ENCODE measurements at regions not wholly inside any gene's neighbourhood (a gene's known extent, or its start where the extent isn't known, plus 50 kb on each side); places are given as distances from the start of the nearest gene placed in this dataset.

DNA sequence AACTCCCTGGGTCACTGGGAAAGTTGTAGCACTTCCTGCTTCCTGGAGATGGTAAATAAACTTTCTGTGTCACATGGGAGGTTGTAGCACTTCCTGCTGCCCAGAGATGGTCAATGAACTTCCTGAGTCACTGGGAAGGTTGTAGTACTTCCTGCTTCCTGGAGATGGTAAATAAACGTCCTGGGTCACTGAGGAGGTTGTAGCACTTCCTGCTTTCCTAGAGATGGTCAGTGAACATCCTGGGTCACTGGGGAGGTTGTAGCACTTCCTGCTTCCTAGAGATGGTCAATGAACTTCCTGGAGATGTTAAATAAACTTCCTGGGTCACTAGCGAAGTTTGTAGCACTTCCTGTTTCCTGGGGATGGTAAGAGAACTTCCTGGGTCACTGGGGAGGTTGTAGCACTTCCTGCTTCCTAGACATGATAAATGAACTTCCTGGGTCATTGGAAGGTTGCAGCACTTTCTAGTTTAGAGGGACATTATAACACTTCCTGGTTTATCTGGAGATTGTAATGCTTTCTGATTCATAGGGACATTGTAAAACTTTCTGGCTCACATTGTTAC, 62.3 kb upstream of the CD99 start (continued):
- TF ChIP-seq EZH2 (IDR thresholded peaks at IDR 0.05; ENCODE audit: borderline replicate concordance, control insufficient read depth, low read depth, low read length) (no peak), RUNX3 (IDR thresholded peaks at IDR 0.05; ENCODE audit: low read length) (no peak), EED (IDR thresholded peaks at IDR 0.05; ENCODE audit: low read depth) (no peak), CBX3 (IDR thresholded peaks at IDR 0.05; ENCODE audit: borderline replicate concordance, low read depth) (no peak), RB1 (IDR thresholded peaks at IDR 0.05; ENCODE audit: borderline replicate concordance) (no peak), HDAC6 (IDR thresholded peaks at IDR 0.05; ENCODE audit: unreplicated experiment) (no peak), TCF3 (IDR thresholded peaks at IDR 0.05; ENCODE audit: borderline replicate concordance, insufficient read depth, low read depth, low read length) (no peak), SREBF1 (IDR thresholded peaks at IDR 0.05; ENCODE audit: low read length) (no peak), SMARCA5 (IDR thresholded peaks at IDR 0.05) (no peak), NRF1 (conservative IDR thresholded peaks at IDR 0.05; ENCODE audit: low read depth, low read length) (no peak), GABPA (IDR thresholded peaks at IDR 0.05; ENCODE audit: low read depth) (peak; percentile 79), NR2C1 (IDR thresholded peaks at IDR 0.05) (peak; percentile 77), SPI1 (IDR thresholded peaks at IDR 0.05; ENCODE audit: borderline replicate concordance, insufficient read depth, low read depth, low read length) (peak; percentile 29; the same call in 1 of the 2 replicates)
- TF ChIP-seq, protein P1, sequence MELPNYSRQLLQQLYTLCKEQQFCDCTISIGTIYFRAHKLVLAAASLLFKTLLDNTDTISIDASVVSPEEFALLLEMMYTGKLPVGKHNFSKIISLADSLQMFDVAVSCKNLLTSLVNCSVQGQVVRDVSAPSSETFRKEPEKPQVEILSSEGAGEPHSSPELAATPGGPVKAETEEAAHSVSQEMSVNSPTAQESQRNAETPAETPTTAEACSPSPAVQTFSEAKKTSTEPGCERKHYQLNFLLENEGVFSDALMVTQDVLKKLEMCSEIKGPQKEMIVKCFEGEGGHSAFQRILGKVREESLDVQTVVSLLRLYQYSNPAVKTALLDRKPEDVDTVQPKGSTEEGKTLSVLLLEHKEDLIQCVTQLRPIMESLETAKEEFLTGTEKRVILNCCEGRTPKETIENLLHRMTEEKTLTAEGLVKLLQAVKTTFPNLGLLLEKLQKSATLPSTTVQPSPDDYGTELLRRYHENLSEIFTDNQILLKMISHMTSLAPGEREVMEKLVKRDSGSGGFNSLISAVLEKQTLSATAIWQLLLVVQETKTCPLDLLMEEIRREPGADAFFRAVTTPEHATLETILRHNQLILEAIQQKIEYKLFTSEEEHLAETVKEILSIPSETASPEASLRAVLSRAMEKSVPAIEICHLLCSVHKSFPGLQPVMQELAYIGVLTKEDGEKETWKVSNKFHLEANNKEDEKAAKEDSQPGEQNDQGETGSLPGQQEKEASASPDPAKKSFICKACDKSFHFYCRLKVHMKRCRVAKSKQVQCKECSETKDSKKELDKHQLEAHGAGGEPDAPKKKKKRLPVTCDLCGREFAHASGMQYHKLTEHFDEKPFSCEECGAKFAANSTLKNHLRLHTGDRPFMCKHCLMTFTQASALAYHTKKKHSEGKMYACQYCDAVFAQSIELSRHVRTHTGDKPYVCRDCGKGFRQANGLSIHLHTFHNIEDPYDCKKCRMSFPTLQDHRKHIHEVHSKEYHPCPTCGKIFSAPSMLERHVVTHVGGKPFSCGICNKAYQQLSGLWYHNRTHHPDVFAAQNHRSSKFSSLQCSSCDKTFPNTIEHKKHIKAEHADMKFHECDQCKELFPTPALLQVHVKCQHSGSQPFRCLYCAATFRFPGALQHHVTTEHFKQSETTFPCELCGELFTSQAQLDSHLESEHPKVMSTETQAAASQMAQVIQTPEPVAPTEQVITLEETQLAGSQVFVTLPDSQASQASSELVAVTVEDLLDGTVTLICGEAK (IDR thresholded peaks at IDR 0.05; ENCODE audit: borderline replicate concordance), result peak; percentile 65; the same call in 1 of the 2 replicates
- TF ChIP-seq, protein P2, sequence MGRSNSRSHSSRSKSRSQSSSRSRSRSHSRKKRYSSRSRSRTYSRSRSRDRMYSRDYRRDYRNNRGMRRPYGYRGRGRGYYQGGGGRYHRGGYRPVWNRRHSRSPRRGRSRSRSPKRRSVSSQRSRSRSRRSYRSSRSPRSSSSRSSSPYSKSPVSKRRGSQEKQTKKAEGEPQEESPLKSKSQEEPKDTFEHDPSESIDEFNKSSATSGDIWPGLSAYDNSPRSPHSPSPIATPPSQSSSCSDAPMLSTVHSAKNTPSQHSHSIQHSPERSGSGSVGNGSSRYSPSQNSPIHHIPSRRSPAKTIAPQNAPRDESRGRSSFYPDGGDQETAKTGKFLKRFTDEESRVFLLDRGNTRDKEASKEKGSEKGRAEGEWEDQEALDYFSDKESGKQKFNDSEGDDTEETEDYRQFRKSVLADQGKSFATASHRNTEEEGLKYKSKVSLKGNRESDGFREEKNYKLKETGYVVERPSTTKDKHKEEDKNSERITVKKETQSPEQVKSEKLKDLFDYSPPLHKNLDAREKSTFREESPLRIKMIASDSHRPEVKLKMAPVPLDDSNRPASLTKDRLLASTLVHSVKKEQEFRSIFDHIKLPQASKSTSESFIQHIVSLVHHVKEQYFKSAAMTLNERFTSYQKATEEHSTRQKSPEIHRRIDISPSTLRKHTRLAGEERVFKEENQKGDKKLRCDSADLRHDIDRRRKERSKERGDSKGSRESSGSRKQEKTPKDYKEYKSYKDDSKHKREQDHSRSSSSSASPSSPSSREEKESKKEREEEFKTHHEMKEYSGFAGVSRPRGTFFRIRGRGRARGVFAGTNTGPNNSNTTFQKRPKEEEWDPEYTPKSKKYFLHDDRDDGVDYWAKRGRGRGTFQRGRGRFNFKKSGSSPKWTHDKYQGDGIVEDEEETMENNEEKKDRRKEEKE (IDR thresholded peaks at IDR 0.05), result no peak
- TF ChIP-seq, protein P3, sequence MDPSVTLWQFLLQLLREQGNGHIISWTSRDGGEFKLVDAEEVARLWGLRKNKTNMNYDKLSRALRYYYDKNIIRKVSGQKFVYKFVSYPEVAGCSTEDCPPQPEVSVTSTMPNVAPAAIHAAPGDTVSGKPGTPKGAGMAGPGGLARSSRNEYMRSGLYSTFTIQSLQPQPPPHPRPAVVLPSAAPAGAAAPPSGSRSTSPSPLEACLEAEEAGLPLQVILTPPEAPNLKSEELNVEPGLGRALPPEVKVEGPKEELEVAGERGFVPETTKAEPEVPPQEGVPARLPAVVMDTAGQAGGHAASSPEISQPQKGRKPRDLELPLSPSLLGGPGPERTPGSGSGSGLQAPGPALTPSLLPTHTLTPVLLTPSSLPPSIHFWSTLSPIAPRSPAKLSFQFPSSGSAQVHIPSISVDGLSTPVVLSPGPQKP (IDR thresholded peaks at IDR 0.05; ENCODE audit: low read depth, low read length), result peak; percentile 33; the same call in 1 of the 2 replicates
- TF ChIP-seq, protein P4, sequence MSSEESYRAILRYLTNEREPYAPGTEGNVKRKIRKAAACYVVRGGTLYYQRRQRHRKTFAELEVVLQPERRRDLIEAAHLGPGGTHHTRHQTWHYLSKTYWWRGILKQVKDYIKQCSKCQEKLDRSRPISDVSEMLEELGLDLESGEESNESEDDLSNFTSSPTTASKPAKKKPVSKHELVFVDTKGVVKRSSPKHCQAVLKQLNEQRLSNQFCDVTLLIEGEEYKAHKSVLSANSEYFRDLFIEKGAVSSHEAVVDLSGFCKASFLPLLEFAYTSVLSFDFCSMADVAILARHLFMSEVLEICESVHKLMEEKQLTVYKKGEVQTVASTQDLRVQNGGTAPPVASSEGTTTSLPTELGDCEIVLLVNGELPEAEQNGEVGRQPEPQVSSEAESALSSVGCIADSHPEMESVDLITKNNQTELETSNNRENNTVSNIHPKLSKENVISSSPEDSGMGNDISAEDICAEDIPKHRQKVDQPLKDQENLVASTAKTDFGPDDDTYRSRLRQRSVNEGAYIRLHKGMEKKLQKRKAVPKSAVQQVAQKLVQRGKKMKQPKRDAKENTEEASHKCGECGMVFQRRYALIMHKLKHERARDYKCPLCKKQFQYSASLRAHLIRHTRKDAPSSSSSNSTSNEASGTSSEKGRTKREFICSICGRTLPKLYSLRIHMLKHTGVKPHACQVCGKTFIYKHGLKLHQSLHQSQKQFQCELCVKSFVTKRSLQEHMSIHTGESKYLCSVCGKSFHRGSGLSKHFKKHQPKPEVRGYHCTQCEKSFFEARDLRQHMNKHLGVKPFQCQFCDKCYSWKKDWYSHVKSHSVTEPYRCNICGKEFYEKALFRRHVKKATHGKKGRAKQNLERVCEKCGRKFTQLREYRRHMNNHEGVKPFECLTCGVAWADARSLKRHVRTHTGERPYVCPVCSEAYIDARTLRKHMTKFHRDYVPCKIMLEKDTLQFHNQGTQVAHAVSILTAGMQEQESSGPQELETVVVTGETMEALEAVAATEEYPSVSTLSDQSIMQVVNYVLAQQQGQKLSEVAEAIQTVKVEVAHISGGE (CRISPR knock-in tag; IDR thresholded peaks at IDR 0.05), result no peak
- TF ChIP-seq, protein P5, sequence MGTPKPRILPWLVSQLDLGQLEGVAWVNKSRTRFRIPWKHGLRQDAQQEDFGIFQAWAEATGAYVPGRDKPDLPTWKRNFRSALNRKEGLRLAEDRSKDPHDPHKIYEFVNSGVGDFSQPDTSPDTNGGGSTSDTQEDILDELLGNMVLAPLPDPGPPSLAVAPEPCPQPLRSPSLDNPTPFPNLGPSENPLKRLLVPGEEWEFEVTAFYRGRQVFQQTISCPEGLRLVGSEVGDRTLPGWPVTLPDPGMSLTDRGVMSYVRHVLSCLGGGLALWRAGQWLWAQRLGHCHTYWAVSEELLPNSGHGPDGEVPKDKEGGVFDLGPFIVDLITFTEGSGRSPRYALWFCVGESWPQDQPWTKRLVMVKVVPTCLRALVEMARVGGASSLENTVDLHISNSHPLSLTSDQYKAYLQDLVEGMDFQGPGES (IDR thresholded peaks at IDR 0.05), result no peak

Measured in GM12878 (cell line).